ENCODE measurements at regions not wholly inside any gene's neighbourhood (a gene's known extent, or its start where the extent isn't known, plus 50 kb on each side); places are given as distances from the start of the nearest gene placed in this dataset.

DNA sequence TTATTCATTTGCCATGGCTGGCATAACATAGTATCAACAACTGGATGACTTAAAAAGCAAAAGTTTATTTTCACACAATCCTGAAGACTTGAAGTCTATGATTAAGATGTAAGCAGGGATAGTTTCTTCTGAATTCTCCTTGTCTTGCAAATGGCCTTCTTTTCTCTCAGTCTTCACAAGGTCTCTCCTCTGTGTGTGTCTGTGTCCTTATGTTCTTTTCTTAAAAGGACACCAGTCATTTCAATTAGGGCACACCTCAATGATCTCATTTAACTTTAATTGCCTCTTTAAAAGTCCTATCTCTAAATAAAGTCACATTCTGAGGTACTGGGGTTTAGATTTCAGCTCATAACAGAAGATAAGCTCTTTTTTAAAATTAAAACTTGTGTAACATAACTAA lies 399.7 kb downstream of the PABPC4L start:
- DNase-seq = no peak
- Mint-ChIP-seq H3K27me3 (ENCODE audit: low read depth in 3 of 3) (no peaks in the 10 kb centered on the region), H3K4me3 (no peak overlapping the region), H3K27ac (no peak overlapping the region), H3K9me3 (peaks cover 0 to 4% (median 0%) of the 10 kb centered on the region in 7 donors), H3K36me3 (no peaks in the 10 kb centered on the region), H3K4me1 (no peaks in the 10 kb centered on the region)
- TF ChIP-seq, protein P1, sequence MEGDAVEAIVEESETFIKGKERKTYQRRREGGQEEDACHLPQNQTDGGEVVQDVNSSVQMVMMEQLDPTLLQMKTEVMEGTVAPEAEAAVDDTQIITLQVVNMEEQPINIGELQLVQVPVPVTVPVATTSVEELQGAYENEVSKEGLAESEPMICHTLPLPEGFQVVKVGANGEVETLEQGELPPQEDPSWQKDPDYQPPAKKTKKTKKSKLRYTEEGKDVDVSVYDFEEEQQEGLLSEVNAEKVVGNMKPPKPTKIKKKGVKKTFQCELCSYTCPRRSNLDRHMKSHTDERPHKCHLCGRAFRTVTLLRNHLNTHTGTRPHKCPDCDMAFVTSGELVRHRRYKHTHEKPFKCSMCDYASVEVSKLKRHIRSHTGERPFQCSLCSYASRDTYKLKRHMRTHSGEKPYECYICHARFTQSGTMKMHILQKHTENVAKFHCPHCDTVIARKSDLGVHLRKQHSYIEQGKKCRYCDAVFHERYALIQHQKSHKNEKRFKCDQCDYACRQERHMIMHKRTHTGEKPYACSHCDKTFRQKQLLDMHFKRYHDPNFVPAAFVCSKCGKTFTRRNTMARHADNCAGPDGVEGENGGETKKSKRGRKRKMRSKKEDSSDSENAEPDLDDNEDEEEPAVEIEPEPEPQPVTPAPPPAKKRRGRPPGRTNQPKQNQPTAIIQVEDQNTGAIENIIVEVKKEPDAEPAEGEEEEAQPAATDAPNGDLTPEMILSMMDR (IDR thresholded peaks at IDR 0.05) = no peak
- Histone ChIP-seq H3K27me3 (ENCODE audit: control insufficient read depth in 2 of 2, insufficient read depth in 2 of 2, low read length in 2 of 2) (no peaks in the 10 kb centered on the region), H3K4me1 (ENCODE audit: control insufficient read depth in 1 of 2, insufficient read depth in 2 of 2, low read length in 2 of 2) (no peaks in the 10 kb centered on the region), H3K4me2 (replicated peaks; ENCODE audit: extremely low read depth, low read length, poor library complexity, severe bottlenecking) (no peak overlapping the region), H3K9me3 (replicated peaks in 1 of 2; ENCODE audit: control insufficient read depth in 1 of 2, insufficient read depth in 1 of 2, low read length in 2 of 2) (no peaks in the 10 kb centered on the region), H3K36me3 (replicated peaks in 1 of 2; ENCODE audit: control insufficient read depth in 1 of 2, insufficient read depth in 2 of 2, low read length in 2 of 2) (no peaks in the 10 kb centered on the region), H3K4me3 (replicated peaks in 1 of 3; ENCODE audit: low read depth in 2 of 3, low read length in 3 of 3) (no peak overlapping the region), H2AFZ (ENCODE audit: insufficient read depth, low read depth, low read length, poor library complexity, severe bottlenecking) (no peak overlapping the region), H3K79me2 (ENCODE audit: insufficient read depth, low read length) (no peaks in the 10 kb centered on the region), H3K9ac (ENCODE audit: insufficient read depth, low read length, poor library complexity, severe bottlenecking) (no peak overlapping the region), H4K20me1 (ENCODE audit: insufficient read depth, low read length) (no peaks in the 10 kb centered on the region), H3K27ac (ENCODE audit: low read depth in 1 of 2, low read length in 2 of 2) (no peak overlapping the region)
- intact Hi-C loops (cut with micrococcal nuclease) = no loop called here

GRCh38 chr4:133800966-133801365 lies 400.6 kb downstream of the PABPC4L start:
- Histone ChIP-seq H3K27me3 (ENCODE audit: control insufficient read depth in 2 of 2, insufficient read depth in 2 of 2, low read length in 2 of 2) (no peaks in the 10 kb centered on the region), H3K4me2 (replicated peaks; ENCODE audit: extremely low read depth, low read length, poor library complexity, severe bottlenecking) (no peak overlapping the region), H3K27ac (ENCODE audit: low read depth in 1 of 2, low read length in 2 of 2) (no peak overlapping the region), H3K9me3 (replicated peaks in 1 of 2; ENCODE audit: control insufficient read depth in 1 of 2, insufficient read depth in 1 of 2, low read length in 2 of 2) (no peaks in the 10 kb centered on the region), H3K9ac (ENCODE audit: insufficient read depth, low read length, poor library complexity, severe bottlenecking) (no peak overlapping the region), H4K20me1 (ENCODE audit: insufficient read depth, low read length) (no peaks in the 10 kb centered on the region), H3K36me3 (replicated peaks in 1 of 2; ENCODE audit: control insufficient read depth in 1 of 2, insufficient read depth in 2 of 2, low read length in 2 of 2) (no peaks in the 10 kb centered on the region), H2AFZ (ENCODE audit: insufficient read depth, low read depth, low read length, poor library complexity, severe bottlenecking) (no peak overlapping the region), H3K4me3 (replicated peaks in 1 of 3; ENCODE audit: low read depth in 2 of 3, low read length in 3 of 3) (no peak overlapping the region), H3K4me1 (ENCODE audit: control insufficient read depth in 1 of 2, insufficient read depth in 2 of 2, low read length in 2 of 2) (no peaks in the 10 kb centered on the region), H3K79me2 (ENCODE audit: insufficient read depth, low read length) (no peaks in the 10 kb centered on the region)
- Mint-ChIP-seq H3K4me3 (no peak overlapping the region), H3K4me1 (no peaks in the 10 kb centered on the region), H3K9me3 (peaks cover 0 to 4% (median 0%) of the 10 kb centered on the region in 7 donors), H3K36me3 (no peaks in the 10 kb centered on the region), H3K27ac (no peak overlapping the region), H3K27me3 (ENCODE audit: low read depth in 3 of 3) (no peaks in the 10 kb centered on the region)
- TF ChIP-seq, protein P1 (IDR thresholded peaks at IDR 0.05) = no peak
- intact Hi-C loops (cut with micrococcal nuclease) = no loop called here
- no peak for DNase-seq
- WGBS (ENCODE audit: insufficient coverage) = no CpG with 5 or more reads among the region's 4 CpGs
